T-helper 1 cell treated with Interleukin-12 subunit alpha and Interleukin-12 subunit beta and Interleukin-4 antibody, amounts not matched to agents 30 μg/mL and 1 μg/mL, for 36 hours (primary cell): ENCODE measurements at regions not wholly inside any gene's neighbourhood (a gene's known extent, or its start where the extent isn't known, plus 50 kb on each side); places are given as distances from the start of the nearest gene placed in this dataset.

Source experiments
- H3K27ac Mint-ChIP-seq: one replicate; pipeline ENCODE4 v1.8.0; 2021; ENCODE audit warnings: mild to moderate bottlenecking, mixed read lengths
- H3K27me3 Mint-ChIP-seq: one replicate; pipeline ENCODE4 v1.8.0; 2021; ENCODE audit warnings: low read depth, mixed read lengths
- H3K36me3 Mint-ChIP-seq: one replicate; pipeline ENCODE4 v1.8.0; 2021; ENCODE audit warnings: low read depth, mixed read lengths
- H3K4me1 Mint-ChIP-seq: one replicate; pipeline ENCODE4 v1.8.0; 2021; ENCODE audit warnings: low read depth, mixed read lengths
- H3K4me3 Mint-ChIP-seq: one replicate; pipeline ENCODE4 v1.8.0; 2021; ENCODE audit warnings: mild to moderate bottlenecking, moderate library complexity, mixed read lengths
- H3K9me3 Mint-ChIP-seq: one replicate; pipeline ENCODE4 v1.8.0; 2021; ENCODE audit warnings: mixed read lengths

DNA sequence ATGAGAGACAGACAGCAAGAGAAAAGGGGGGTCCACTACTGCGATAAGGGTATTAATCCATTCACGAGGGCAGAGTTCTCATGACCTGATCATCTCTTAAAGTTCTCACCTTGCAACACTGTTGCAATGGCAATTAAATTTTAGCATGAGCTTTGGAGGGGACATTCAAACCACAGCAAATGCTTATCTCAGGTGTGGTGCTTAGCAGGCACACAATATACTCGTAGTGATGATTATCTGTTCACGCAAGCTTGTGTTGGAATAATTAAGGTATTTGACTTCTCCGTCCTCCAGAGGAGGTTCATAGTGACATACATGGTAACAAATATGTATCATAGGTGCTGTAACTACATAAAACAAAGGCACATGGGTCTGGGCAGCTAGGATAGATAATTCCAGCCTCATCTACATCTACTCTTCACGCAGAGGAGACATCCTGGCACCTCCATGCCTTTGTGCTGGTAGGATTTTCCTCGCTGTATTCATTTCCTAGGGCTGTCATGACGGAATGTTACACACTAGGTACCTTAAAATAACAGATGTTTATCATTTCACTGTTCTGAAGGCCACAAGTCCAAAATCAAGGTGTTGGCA lies 221.2 kb downstream of the RBM19 start:
- Mint-ChIP-seq H3K9me3 (no peaks in the 10 kb centered on the region), H3K27ac (no peak overlapping the region), H3K27me3 (no peaks in the 10 kb centered on the region), H3K4me3 (no peak overlapping the region), H3K4me1 (no peaks in the 10 kb centered on the region), H3K36me3 (no peaks in the 10 kb centered on the region)

DNA sequence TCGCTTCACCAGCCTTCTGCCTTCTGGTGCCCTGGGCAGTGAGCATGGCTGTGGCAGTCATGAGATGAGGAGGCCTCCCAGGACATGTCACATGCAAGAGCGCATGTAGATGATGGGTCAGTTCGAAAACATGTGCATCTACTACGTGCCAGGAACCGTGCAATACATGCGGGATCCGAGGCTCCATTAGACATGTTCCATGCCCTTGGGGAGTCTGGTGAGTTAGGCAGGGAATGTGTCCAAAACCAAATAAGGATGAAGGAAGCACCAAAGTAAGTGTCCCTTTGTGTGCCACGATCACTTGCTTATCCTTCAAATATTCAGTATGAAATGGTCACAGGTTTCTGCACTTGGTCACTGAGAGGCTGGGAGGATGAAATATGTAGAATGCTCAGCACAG lies 223.3 kb downstream of the RBM19 start:
- Mint-ChIP-seq H3K4me3 (no peak overlapping the region), H3K27ac (no peak overlapping the region), H3K36me3 (no peaks in the 10 kb centered on the region), H3K9me3 (no peaks in the 10 kb centered on the region), H3K27me3 (peaks cover 3% of the 10 kb centered on the region), H3K4me1 (no peaks in the 10 kb centered on the region)

DNA sequence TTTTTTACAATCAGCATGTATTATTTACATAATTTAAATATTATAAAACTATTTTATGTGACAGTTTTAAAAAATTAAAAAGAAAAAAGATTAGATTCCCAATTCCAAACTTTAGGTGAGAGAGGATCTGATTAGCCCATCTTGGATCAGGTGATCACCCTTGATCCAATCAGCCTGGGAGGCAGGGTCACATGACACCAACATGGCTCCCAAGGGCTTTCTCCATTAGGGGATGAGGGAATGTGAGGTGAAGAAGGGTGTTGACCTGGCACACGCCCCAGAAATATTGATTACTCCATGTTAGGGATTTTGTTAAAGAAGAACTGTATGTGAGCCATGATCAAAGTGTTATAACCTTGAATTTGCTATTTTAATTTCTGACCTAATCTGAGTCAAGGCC lies 225.4 kb downstream of the RBM19 start:
- H3K9me3 Mint-ChIP-seq: no peaks in the 10 kb centered on the region
- H3K4me1 Mint-ChIP-seq: no peaks in the 10 kb centered on the region
- H3K36me3 Mint-ChIP-seq: no peaks in the 10 kb centered on the region
- no peak overlapping the region for H3K27ac Mint-ChIP-seq
- H3K27me3 Mint-ChIP-seq: peaks cover 3% of the 10 kb centered on the region
- no peak overlapping the region for H3K4me3 Mint-ChIP-seq

DNA sequence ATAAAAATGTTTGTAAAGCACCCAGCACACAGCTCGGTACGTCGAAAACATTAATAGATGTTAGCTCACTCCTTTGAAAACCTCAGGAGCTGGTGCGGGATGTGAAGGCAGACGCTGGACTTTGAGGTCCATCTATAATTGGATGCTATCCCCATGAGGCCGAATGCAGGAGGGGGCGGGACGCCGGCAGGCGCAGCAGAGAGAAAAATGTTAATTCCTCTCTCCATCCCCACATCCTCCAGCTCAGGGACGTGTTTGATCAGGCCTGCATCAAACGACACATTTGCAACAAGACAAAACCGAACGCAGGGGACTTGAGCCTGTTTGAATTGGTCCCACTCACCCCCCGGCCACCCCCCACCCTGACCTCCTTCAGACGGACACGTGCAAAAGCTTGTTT lies 231.0 kb downstream of the RBM19 start:
- H3K4me3 Mint-ChIP-seq: no peak overlapping the region
- no peaks in the 10 kb centered on the region for H3K4me1 Mint-ChIP-seq
- H3K27me3 Mint-ChIP-seq: peaks cover 3% of the 10 kb centered on the region
- no peak overlapping the region for H3K27ac Mint-ChIP-seq
- H3K36me3 Mint-ChIP-seq: no peaks in the 10 kb centered on the region
- no peaks in the 10 kb centered on the region for H3K9me3 Mint-ChIP-seq

DNA sequence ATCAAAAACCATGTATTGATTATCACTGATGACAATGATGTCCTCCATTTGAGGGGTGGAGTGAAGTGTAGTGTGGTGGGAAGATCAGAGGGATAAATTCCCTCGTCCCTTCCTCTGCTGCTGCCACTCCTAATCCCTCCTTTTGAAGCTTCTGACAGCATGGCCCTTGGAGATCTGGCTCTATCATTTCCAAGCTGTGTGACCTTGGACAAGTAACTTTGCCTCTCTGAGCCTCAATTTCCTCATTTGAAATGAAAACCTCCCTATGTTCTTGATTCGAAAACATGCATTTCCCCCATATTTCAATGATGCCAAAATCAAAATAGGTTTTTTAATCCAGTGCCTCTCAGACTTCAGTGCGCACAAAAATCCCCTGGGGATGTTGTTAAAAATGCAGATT lies 231.6 kb downstream of the RBM19 start:
- Mint-ChIP-seq H3K4me1 (no peaks in the 10 kb centered on the region), H3K4me3 (no peak overlapping the region), H3K9me3 (no peaks in the 10 kb centered on the region), H3K27ac (no peak overlapping the region), H3K27me3 (peaks cover 3% of the 10 kb centered on the region), H3K36me3 (no peaks in the 10 kb centered on the region)

DNA sequence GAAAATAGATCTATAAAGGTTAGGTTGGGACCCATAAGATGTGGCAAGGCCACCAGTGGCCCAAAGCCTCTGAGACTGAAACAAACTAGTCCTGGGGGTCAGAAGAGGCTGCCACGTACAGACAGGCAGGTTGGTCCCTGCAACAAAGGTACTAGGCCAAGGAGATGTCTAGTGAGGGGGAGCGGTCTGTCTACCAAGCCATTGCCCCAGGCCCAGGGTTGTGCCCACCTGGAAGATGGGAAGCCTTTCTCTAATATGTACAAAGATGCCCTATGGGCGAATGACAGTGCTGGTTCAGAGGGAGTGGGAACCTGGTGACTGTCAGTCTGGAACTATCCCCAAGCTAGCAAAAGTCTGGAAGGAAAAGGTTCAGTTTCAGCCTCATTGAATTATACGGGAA lies 233.2 kb downstream of the RBM19 start:
- Mint-ChIP-seq H3K4me1 (no peaks in the 10 kb centered on the region), H3K9me3 (no peaks in the 10 kb centered on the region), H3K4me3 (no peak overlapping the region), H3K27ac (no peak overlapping the region), H3K27me3 (peaks cover under 1% of the 10 kb centered on the region), H3K36me3 (no peaks in the 10 kb centered on the region)

DNA sequence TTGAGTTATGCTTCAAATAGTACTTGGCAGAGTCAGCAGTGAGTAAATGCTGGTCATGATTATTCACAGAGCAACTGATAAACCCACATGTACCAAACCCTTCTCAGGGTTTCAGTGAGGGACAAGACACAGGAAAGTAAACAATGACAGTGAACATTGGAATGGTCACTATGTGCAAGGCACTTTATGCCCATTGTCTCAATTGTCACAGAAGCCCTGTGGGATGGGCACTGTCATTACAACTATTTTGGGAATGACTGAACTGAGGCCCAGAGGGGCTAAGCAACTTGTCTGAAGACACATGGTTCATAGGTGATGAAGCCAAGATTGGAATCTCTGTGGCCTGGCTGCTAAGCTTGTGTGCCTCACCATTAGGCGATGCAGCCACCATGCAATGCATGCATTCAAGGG lies 238.5 kb downstream of the RBM19 start:
- no peak overlapping the region for H3K4me3 Mint-ChIP-seq
- H3K9me3 Mint-ChIP-seq: no peaks in the 10 kb centered on the region
- H3K27ac Mint-ChIP-seq: no peak overlapping the region
- H3K36me3 Mint-ChIP-seq: no peaks in the 10 kb centered on the region
- no peaks in the 10 kb centered on the region for H3K27me3 Mint-ChIP-seq
- no peaks in the 10 kb centered on the region for H3K4me1 Mint-ChIP-seq

DNA sequence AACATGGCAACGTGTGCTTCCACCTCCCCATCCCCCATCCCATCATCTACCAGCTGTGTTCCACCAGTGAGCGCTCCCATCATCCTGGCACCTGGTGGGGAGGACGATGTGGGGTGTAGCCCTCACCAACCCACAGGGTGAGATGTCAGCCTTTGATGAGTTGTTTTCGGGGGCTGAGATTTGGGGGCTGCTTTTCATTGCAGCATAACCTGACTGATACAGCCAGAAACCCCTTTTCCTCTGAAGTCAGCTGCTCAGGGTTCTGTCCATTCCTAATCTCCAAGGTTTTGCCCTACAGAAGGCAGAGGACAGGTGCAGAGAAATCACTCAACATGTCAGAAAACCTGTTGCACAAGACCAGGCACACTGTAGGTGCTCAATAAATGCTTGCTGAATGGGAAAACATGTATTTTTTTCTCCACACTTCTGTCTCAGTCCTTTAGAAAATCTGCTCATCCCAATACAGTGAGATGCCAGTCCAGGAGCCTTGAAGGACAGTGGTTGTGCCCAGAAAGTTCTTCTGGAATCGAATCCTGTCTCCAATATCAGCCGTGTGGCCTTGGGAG lies 239.8 kb downstream of the RBM19 start:
- no peaks in the 10 kb centered on the region for H3K9me3 Mint-ChIP-seq
- H3K27me3 Mint-ChIP-seq: no peaks in the 10 kb centered on the region
- H3K36me3 Mint-ChIP-seq: no peaks in the 10 kb centered on the region
- H3K27ac Mint-ChIP-seq: no peak overlapping the region
- H3K4me3 Mint-ChIP-seq: no peak overlapping the region
- no peaks in the 10 kb centered on the region for H3K4me1 Mint-ChIP-seq

DNA sequence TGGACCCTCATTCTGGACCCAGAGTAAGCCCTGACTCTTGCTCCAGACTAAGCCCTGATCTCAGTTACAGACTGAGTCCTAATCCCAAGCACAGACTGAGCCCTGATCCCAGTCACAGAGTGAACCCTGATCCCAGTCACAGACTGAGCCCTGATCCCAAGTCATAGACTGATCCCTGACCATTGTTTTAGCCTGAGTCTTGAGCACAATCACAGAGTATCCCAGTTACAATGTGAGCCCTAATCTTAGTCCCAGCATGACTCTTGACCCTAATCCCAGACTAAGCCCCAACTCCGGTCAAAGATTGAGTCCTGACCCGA lies 240.6 kb downstream of the RBM19 start:
- Mint-ChIP-seq H3K4me3 (no peak overlapping the region), H3K27ac (no peak overlapping the region), H3K9me3 (no peaks in the 10 kb centered on the region), H3K27me3 (no peaks in the 10 kb centered on the region), H3K4me1 (no peaks in the 10 kb centered on the region), H3K36me3 (no peaks in the 10 kb centered on the region)

DNA sequence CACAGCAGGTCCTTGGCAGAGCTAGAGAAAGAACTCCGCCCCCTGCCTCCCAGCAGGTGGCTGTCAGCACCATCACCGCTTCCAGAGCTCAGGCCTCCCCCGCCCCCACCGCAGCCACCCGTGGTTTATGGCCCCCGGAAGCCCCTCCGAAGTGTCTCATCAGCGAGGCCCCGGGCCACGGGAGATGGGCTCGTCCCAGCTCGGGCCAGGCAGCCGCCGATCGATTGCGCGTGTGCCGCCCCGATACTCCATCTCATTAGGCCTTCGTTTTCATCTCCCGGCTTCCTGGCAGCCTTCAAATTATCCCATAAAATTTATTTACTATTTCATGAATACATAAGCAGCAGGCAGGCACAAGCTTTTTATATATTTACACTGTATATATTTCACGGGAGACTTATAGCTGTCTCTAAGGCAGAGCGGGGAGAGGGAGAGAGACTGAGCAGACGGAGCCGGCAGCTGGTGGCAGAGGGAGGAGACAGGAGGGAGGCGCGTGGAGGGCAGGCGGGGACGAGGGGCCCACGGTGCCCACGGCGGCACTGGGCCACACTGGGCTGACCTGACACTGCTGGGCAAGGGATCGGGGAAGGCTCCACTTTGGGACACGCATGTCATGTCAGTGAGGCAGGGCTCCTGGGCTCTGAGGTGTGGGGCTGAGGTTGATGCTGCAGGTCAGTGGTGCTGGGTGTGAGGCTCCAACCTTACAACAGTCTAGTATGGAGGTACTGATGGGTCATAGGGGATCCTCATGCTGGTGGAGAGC lies 241.2 kb downstream of the RBM19 start:
- no peaks in the 10 kb centered on the region for H3K4me1 Mint-ChIP-seq
- no peak overlapping the region for H3K4me3 Mint-ChIP-seq
- no peaks in the 10 kb centered on the region for H3K27me3 Mint-ChIP-seq
- no peaks in the 10 kb centered on the region for H3K9me3 Mint-ChIP-seq
- no peaks in the 10 kb centered on the region for H3K36me3 Mint-ChIP-seq
- H3K27ac Mint-ChIP-seq: no peak overlapping the region

DNA sequence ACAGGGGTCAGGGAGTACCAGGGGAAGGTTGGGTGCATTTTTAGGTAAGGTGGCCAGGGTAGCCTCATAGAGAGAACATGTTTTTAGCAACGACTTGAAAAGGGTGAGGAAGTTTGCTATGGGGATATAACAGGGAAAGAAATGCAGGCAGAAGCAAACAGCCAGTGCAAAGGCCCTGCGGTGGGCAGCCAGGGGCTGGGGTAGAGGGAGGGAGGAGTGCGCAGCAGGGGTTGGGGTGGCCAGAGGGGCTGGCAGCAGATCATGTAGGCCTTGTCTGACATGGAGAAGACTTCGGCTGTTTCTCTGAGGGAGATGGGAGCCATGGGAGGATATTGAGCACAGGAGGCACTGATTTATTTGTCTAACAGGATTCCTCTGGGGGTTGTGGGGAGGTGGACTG lies 242.5 kb downstream of the RBM19 start:
- Mint-ChIP-seq H3K4me3 (no peak overlapping the region), H3K27me3 (no peaks in the 10 kb centered on the region), H3K36me3 (no peaks in the 10 kb centered on the region), H3K27ac (no peak overlapping the region), H3K4me1 (no peaks in the 10 kb centered on the region), H3K9me3 (no peaks in the 10 kb centered on the region)

DNA sequence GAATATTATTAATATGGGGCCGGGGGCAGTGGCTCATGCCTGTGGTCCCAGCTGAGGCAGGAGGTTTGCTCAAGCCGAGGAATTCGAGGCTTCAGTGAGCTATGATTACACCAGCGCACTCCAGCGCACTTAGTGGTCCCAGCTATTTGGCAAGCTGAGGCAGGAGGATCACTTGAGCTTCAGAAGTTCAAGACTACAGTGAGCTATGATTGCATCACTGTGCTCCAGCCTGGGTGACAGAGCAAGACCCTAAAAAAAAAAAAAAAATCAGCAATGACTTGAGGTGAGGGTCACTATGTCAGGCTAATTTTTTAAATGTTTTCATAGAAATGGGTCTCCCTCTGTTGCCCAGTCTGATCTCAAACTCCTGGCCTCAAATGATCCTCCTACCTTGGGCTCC lies 243.4 kb downstream of the RBM19 start:
- Mint-ChIP-seq H3K27me3 (no peaks in the 10 kb centered on the region), H3K27ac (no peak overlapping the region), H3K9me3 (no peaks in the 10 kb centered on the region), H3K36me3 (no peaks in the 10 kb centered on the region), H3K4me1 (no peaks in the 10 kb centered on the region), H3K4me3 (no peak overlapping the region)

DNA sequence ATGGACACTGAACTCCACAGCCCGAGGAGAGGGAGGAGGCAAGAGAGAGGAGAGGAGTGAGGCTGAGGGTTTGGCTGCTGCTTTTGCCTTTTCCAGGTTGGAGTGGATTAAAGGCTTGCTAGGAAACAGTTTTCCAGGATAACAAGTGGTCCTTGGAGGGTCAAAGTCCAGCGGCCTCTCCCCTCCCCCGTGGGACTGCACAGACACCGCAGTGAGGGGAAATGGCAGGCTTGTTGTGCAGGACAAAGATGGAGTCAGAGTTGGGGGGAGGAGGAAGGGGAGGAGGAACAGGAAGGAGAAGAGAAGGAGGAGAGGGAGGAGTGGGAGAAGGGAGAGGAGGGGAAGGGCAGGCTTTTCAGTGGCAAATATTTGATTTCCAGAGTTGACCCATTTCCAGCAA lies 245.5 kb downstream of the RBM19 start:
- no peaks in the 10 kb centered on the region for H3K4me1 Mint-ChIP-seq
- no peak overlapping the region for H3K4me3 Mint-ChIP-seq
- no peak overlapping the region for H3K27ac Mint-ChIP-seq
- no peaks in the 10 kb centered on the region for H3K9me3 Mint-ChIP-seq
- no peaks in the 10 kb centered on the region for H3K36me3 Mint-ChIP-seq
- H3K27me3 Mint-ChIP-seq: no peaks in the 10 kb centered on the region

DNA sequence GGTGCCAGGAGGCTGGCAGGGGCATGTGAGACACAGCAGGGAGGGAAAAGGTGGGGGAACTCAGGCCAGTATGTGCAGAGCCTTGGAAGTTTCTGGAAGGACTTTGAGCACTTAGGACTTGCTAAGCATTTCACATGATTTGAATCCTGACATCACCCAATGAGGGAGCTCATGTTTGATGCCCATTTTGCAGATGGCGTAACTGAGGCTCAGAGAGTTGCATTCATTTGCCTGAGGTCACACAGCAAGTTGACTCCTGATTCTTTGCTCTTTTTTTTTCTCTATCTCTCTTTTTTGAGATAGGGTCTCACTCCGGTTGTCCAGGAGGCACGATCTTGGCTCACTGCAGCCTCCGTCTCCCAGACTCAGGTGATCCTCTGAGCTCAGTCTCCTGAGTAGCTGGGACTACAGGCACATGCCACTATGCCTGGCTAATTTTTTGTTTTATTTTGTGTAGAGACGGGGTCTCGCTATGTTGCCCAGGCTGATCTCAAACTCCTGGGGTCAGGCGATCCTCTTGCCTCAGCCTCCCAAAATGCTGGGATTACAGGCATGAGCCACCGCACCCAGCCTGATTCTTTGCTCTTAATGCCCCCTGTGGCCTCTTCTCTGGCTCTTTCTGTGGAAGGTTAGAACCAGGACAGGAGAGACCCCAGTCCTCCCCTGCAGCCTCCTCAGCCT lies 246.1 kb downstream of the RBM19 start:
- H3K4me1 Mint-ChIP-seq: no peaks in the 10 kb centered on the region
- H3K9me3 Mint-ChIP-seq: no peaks in the 10 kb centered on the region
- no peaks in the 10 kb centered on the region for H3K27me3 Mint-ChIP-seq
- H3K27ac Mint-ChIP-seq: no peak overlapping the region
- no peak overlapping the region for H3K4me3 Mint-ChIP-seq
- no peaks in the 10 kb centered on the region for H3K36me3 Mint-ChIP-seq

DNA sequence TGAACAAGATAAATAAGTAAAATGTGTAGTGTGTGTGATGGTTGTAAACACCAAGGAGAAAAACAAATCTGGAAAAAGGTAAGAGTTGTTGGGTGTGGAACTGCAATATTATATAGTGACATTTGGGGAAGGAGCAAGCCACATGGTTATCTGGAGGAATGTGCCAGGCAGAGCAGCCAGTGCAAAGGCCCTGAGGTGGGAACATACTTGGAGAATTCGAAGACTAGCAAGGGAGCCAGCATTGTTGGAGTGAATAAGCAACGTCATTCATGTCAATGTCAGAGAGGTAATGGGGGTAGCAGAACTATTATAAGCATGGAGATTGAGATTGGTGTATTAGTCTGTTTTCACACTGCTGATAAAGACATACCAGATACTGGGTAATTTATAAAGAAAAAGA lies 241.5 kb upstream of the LHX5 start:
- no peaks in the 10 kb centered on the region for H3K36me3 Mint-ChIP-seq

More for the DNA sequence above, 241.5 kb upstream of the LHX5 start:
- Mint-ChIP-seq H3K9me3 (no peaks in the 10 kb centered on the region), H3K27me3 (peaks cover 5% of the 10 kb centered on the region), H3K27ac (no peak overlapping the region), H3K4me3 (no peak overlapping the region), H3K4me1 (no peaks in the 10 kb centered on the region)
